ENCODE measurements at regions not wholly inside any gene's neighbourhood (a gene's known extent, or its start where the extent isn't known, plus 50 kb on each side); places are given as distances from the start of the nearest gene placed in this dataset.

- no peak for TF ChIP-seq CTCF (IDR thresholded peaks at IDR 0.05; ENCODE audit: low read length)
- TF ChIP-seq EZH2 (IDR thresholded peaks at IDR 0.05; ENCODE audit: borderline replicate concordance, low read length): no peak
Observed at GRCh38 chr4:79584902-79585301, 176.9 kb upstream of the GK2 start.
